Muscle layer of colon (tissue), 2 donors: ENCODE measurements at regions not wholly inside any gene's neighbourhood (a gene's known extent, or its start where the extent isn't known, plus 50 kb on each side); places are given as distances from the start of the nearest gene placed in this dataset.

Experiments used
- H3K27ac ChIP-seq: one replicate; pipeline ENCODE4 v1.7.0; 2013; ENCODE audit warnings: low read depth, mild to moderate bottlenecking, low read length, moderate library complexity
- H3K27me3 ChIP-seq, 2 donors: one replicate each; pipeline ENCODE4 v1.7.0; 2013; ENCODE audit warnings: low read length in 2 of 2, mild to moderate bottlenecking in 2 of 2; ENCODE audit not compliant: insufficient read depth in 2 of 2, control insufficient read depth in 1 of 2
- H3K36me3 ChIP-seq: one replicate; pipeline ENCODE4 v1.7.0; 2013; ENCODE audit warnings: mild to moderate bottlenecking, low read length; ENCODE audit not compliant: insufficient read depth
- H3K4me1 ChIP-seq: one replicate; pipeline ENCODE4 v1.7.0; 2013; ENCODE audit warnings: mild to moderate bottlenecking, low read length; ENCODE audit not compliant: insufficient read depth
- H3K4me3 ChIP-seq, 2 donors: one replicate each; pipeline ENCODE4 v1.7.0; 2013; ENCODE audit warnings: low read length in 2 of 2, low read depth in 1 of 2, mild to moderate bottlenecking in 1 of 2, moderate library complexity in 1 of 2
- H3K9ac ChIP-seq: one replicate; pipeline ENCODE4 v1.7.0; 2013; ENCODE audit warnings: low read length
- H3K9me3 ChIP-seq: one replicate; pipeline ENCODE4 v1.7.0; 2013; ENCODE audit warnings: mild to moderate bottlenecking, low read length
- donor health status: abdominal sarcoma.
- donor health status: Adenocarcinoma of cecum.

DNA sequence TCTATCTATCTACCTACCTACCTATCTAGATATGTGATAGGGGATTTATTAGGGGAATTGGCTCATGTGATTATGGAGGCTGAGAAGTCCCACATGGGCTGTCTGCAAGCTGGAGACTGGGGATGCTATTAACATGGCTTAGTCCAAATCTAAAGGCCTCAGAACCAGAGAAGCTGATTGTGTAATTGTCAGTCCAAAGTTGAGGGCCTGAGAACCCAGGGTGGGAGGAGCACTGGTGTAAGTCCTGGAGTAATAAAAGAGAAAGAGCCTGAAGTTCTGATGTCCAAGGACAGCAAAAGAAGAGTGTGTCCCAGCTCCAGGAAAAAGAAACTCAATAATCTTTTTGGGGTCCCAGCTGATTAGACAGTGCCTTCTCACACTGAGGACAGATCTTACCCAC lies 98.5 kb upstream of the SEL1L start:
- H3K4me3 ChIP-seq: no peak overlapping the region

DNA sequence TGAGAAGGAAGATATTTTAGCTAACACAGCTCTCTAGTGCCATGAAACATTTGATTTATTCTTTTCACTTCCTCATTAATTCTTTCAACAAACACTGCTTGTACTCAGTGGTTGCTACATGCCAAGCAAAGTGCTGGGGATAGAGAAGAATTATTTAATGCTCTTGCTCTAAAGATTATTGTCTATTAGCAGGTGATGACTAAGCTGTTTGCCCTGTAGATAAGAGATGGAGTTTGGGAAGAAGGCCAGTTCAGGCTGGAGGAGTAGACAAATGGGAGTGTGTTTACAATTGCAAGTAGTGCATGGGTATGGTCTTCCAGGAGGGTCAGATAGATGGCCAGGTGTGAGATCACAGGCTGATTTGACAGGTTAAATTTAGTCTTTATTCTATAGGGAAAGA lies 99.8 kb upstream of the SEL1L start:
- no peaks in the 10 kb centered on the region for H3K9me3 ChIP-seq
- H3K27ac ChIP-seq: no peak overlapping the region
- no peaks in the 10 kb centered on the region for H3K27me3 ChIP-seq
- H3K4me1 ChIP-seq: no peaks in the 10 kb centered on the region
- no peak overlapping the region for H3K9ac ChIP-seq
- no peaks in the 10 kb centered on the region for H3K36me3 ChIP-seq
- no peak overlapping the region for H3K4me3 ChIP-seq

More for the DNA sequence above, 98.5 kb upstream of the SEL1L start:
- Histone ChIP-seq H3K27ac (no peak overlapping the region), H3K27me3 (no peaks in the 10 kb centered on the region), H3K36me3 (no peaks in the 10 kb centered on the region), H3K9ac (no peak overlapping the region), H3K4me1 (no peaks in the 10 kb centered on the region), H3K9me3 (no peaks in the 10 kb centered on the region)

DNA sequence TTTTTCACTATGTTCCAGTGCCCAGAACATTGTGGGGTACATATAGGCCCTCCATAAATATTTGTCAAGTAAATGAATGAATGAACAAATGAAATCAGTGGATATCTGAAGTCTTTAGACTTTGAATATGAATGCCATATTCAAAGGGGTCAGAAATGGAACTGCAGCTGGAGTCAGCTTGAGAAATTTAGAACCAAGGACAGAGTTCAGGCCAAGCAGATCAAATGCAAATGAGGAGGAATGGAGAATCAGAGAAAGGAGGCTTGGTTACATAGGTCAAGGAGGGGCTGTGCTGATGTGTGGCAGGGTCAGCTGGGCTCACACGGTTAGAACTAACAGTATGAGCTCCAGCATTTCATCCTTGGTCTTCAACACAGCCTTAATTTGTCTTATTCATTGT lies 104.0 kb upstream of the SEL1L start:
- Histone ChIP-seq H3K4me1 (no peaks in the 10 kb centered on the region), H3K27me3 (no peaks in the 10 kb centered on the region), H3K36me3 (no peaks in the 10 kb centered on the region), H3K27ac (no peak overlapping the region), H3K9me3 (no peaks in the 10 kb centered on the region), H3K4me3 (no peak overlapping the region), H3K9ac (no peak overlapping the region)

DNA sequence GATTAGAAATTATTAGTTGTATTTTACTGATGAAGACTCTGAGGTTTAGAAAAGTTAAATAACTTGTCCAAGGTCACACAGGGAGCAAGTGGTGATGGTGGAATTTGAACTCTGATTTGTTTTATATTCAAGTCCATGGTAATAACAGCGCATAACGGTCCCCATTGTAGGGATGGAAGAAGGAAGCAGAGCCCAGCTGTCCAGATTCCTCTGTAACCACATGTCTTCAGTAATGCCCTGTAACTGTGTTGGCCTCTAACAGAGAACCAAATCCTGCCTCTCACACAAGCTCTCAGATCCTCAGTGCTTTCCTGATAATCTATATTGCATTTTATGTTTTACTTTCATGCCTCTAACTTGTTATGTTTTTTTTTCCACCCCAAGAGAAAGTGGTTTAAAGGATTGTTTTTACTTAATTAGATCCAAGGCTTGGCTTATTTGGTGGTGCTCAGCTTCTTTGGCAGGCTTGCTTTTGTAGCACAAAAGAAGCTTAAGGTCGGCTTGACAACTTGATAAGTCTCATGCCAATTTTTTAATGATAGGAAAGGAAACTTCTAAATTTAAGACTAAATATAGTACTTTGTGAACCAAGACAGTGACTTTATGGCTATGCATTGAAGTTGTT lies 105.1 kb upstream of the SEL1L start:
- no peaks in the 10 kb centered on the region for H3K4me1 ChIP-seq
- H3K36me3 ChIP-seq: no peaks in the 10 kb centered on the region
- no peaks in the 10 kb centered on the region for H3K9me3 ChIP-seq
- no peak overlapping the region for H3K27ac ChIP-seq
- no peak overlapping the region for H3K9ac ChIP-seq
- no peaks in the 10 kb centered on the region for H3K27me3 ChIP-seq
- H3K4me3 ChIP-seq: no peak overlapping the region

DNA sequence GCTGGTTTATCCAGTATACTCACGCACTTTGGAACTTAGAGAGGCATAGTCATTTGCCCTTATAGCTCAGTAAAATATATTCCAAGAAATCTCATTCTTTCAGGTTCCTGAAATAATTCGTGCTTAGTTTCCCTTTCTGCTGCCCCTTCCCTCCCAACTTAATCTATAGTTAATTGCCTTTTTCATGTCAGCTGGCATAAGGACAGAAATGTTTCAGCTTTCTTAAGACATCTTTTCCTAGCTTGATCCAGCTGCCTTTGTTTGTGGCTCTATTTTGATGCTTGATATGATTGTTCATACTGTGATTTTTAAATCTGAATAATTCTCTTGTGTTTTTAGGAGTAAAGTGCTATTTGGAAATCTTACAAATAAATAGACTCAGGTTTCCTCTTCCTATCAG lies 120.0 kb upstream of the SEL1L start:
- Histone ChIP-seq H3K27ac (no peak overlapping the region), H3K9me3 (no peaks in the 10 kb centered on the region), H3K9ac (no peak overlapping the region), H3K36me3 (no peaks in the 10 kb centered on the region), H3K4me1 (no peaks in the 10 kb centered on the region), H3K27me3 (no peaks in the 10 kb centered on the region), H3K4me3 (no peak overlapping the region)

DNA sequence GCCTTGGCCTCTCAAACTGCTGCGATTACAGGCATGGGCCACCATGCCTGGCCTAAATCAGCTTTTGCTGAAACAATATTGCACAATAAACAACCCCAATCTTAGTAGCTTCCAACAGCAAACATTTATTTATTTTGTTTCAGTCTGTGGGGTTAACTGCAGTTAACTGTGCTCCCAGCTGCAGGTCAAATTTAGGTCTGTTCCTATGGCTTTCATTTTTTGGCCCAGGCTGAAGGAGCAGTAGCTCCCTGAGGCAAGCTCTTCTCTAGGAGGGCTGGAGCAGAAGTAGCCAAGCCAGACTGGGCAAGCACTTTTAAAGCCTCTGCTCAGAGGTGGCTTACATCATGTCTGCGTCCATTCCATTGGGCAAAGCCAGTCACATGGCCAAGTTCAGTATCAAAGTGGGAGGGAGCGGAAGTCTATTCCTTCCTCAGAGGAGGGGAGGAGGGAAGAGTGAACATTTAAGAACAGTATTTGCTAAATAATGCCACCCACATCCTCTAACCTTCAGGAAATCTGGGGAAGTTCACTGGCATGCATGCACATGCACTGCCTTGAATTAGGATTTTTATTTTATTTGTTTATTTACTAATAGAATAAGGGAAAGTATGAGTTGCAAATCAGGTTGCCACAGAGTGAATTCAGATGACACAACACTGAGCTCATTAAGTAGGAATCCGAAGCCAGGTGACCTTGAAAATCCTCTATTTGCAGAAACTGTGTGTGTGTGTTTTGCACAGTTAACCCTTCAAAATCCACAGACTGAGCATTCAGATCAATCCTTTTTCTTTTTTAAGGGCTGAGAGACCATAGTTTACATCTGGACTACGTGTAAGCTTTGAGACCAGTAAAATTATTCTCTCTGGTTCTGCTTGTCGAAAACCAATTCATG lies 122.0 kb upstream of the SEL1L start:
- H3K36me3 ChIP-seq: no peaks in the 10 kb centered on the region
- H3K9ac ChIP-seq: no peak overlapping the region
- no peaks in the 10 kb centered on the region for H3K9me3 ChIP-seq
- no peaks in the 10 kb centered on the region for H3K27me3 ChIP-seq
- no peak overlapping the region for H3K27ac ChIP-seq
- H3K4me3 ChIP-seq: no peak overlapping the region
- H3K4me1 ChIP-seq: no peaks in the 10 kb centered on the region

DNA sequence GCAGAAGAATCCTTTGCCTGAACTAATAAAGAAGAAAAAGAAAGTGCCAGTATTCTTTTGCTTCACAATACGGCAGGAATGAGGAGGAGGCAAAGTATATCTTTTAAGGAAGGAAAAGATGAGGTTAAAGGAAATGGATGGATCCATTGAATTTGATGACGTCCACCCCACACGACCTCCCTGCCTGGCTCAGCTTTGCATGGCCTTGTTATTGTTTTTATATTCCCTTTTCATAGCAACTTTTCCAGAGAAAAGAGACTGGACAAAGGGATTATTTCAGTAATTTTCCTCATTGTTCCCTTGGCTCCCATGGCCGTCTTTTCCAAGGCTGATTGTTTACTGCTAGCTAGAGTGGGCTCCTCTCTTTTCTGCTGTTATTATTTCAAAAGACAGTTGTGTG lies 123.2 kb upstream of the SEL1L start:
- no peaks in the 10 kb centered on the region for H3K4me1 ChIP-seq
- no peaks in the 10 kb centered on the region for H3K27me3 ChIP-seq
- no peak overlapping the region for H3K9ac ChIP-seq
- no peak overlapping the region for H3K4me3 ChIP-seq
- H3K36me3 ChIP-seq: no peaks in the 10 kb centered on the region
- H3K9me3 ChIP-seq: no peaks in the 10 kb centered on the region
- no peak overlapping the region for H3K27ac ChIP-seq

DNA sequence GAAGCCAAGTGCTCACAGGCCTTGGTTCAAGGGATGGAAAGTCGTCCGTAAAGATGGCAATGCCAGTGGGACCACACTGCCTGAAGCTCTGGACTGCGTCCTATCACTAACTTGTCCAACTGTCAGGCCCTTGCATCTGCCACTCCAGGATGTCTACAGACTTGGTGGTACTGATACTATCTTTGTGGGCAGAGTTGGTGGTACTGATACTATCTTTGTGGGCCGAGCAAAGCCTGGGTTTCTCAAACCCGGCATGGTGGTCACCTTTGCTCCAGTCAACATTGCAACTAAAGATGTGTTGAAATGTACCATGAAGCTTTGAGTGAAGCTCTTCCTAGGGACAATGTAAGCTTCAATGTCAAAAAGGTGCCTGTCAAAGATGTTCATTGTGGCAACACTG lies 128.4 kb upstream of the SEL1L start:
- H3K4me1 ChIP-seq: no peaks in the 10 kb centered on the region

DNA sequence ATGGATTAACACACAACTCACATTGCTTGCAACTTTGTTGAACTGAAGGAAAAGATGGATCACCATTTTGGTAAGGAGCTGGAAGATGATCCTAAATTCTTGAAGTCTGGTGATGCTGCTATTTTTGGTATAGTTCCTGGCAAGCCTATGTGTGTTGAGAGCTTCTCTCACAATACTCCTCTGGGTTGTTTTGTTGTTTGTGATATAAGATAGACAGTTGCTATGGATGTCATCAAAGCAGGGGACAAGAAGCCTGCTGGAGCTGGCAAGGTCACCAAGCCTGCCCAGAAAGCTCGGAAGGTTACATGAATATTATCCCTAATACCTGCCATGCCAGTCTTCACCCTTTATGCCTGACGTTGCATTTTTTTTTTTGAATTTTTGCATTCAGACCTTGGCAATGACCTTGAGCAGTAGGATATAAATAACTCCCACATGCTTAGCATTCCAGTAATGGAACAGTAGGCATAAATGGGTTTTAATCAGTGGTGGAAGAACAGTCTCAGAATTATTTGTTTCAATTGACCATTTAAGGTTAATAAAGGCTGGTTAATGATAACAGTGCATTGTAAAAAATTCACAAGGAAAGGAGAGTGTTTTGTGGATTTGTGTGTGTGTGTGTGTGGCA lies 129.0 kb upstream of the SEL1L start:
- H3K27ac ChIP-seq: no peak overlapping the region
- H3K9me3 ChIP-seq: no peaks in the 10 kb centered on the region
- no peaks in the 10 kb centered on the region for H3K36me3 ChIP-seq
- H3K4me3 ChIP-seq: no peak overlapping the region
- no peaks in the 10 kb centered on the region for H3K27me3 ChIP-seq
- H3K4me1 ChIP-seq: no peaks in the 10 kb centered on the region
- no peak overlapping the region for H3K9ac ChIP-seq

More for the DNA sequence above, 128.4 kb upstream of the SEL1L start:
- Histone ChIP-seq H3K27ac (no peak overlapping the region), H3K27me3 (no peaks in the 10 kb centered on the region), H3K9ac (no peak overlapping the region), H3K4me3 (no peak overlapping the region), H3K9me3 (no peaks in the 10 kb centered on the region), H3K36me3 (no peaks in the 10 kb centered on the region)

DNA sequence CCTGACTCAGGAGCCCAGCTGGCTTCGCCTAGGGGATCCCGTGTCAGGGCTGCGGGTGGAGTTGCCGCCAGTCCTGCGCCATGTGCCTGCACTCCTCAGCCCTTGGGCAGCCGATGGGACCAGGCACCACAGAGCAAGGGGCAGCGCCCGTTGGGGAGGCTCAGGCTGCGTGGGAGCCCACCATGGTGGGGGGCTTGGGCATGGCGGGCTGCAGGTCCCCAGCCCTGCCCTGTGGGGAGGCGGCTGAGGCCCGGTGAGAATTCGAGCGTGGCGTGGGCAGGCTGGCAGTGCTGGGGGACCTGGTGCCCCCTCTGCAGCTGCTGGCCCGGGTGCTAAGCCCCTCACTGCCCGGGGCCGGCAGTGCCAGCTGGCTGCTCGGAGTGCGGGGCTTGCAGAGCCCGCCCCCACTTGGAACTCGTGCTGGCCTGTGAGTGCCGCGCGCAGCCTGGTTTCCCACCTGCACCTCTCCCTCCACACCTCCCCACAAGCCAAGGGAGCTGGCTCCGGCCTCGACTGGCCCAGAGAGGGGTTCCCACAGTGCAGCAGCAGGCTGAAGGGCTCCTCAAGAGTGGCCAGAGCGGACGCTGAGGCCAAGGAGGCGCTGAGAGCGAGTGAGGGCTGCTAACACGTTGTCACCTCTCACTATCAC lies 135.1 kb upstream of the SEL1L start:
- Histone ChIP-seq H3K4me1 (no peaks in the 10 kb centered on the region), H3K27me3 (no peaks in the 10 kb centered on the region), H3K27ac (no peak overlapping the region), H3K4me3 (no peak overlapping the region), H3K36me3 (no peaks in the 10 kb centered on the region), H3K9me3 (no peaks in the 10 kb centered on the region), H3K9ac (no peak overlapping the region)

DNA sequence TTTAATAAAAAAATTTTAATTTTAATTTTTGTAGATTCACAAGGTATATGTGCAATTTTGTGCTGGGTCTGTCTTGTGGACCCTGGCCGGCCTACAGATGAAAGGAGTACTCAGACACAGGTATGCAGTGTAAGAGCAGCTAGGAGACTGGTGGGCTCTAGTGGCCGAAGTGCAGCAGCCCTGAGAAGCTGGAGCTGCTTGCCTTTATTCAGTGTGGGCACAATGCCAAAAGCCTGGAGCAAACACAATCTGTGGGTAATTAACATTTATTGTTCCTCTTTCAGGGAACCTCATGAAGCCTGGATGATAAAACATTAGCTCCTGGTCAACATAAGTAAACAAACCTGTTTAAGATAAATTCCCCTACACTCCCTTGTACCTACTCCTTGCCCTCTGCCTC lies 135.7 kb upstream of the SEL1L start:
- Histone ChIP-seq H3K4me1 (no peaks in the 10 kb centered on the region), H3K27me3 (no peaks in the 10 kb centered on the region), H3K27ac (no peak overlapping the region), H3K9me3 (no peaks in the 10 kb centered on the region), H3K4me3 (no peak overlapping the region), H3K36me3 (no peaks in the 10 kb centered on the region), H3K9ac (no peak overlapping the region)
